Neural progenitor cell (in vitro differentiated cells): ENCODE measurements at regions not wholly inside any gene's neighbourhood (a gene's known extent, or its start where the extent isn't known, plus 50 kb on each side); places are given as distances from the start of the nearest gene placed in this dataset.

ENCODE experiments used
- CTCF ChIP-seq: fragments of 200-600 bp; sonication (generic); IDR thresholded peaks from 2 replicates; pipeline ENCODE4 v1.5.1; 2017; ENCODE audit warnings: antibody characterized with exemption, mild to moderate bottlenecking
- EZH2phosphoT487 ChIP-seq: fragments of 200-600 bp; sonication (generic); IDR thresholded peaks from 2 replicates; pipeline ENCODE4 v1.6.1; 2017; ENCODE audit warnings: antibody characterized with exemption

GRCh38 chr1:217336724-217337123 is 294.2 kb downstream of the GPATCH2 start:
- TF ChIP-seq CTCF (no peak), EZH2phosphoT487 (no peak)
